Aorta (tissue), 5 donors: ENCODE measurements at regions not wholly inside any gene's neighbourhood (a gene's known extent, or its start where the extent isn't known, plus 50 kb on each side); places are given as distances from the start of the nearest gene placed in this dataset.

Experiments
- ATAC-seq: fragments of 200-7000 bp; cut with Tn5 transposase; one replicate; pipeline ENCODE4 v1.9.1; 2022; ENCODE audit warnings: moderate library complexity; ENCODE audit not compliant: low FRiP score
- DNase-seq, 2 donors: peaks; one replicate each; pipeline ENCODE4 v3.0.0-alpha.2; 2020
- H3K27ac ChIP-seq, 2 donors: one replicate each; pipeline ENCODE4 v1.5.1; 2013; ENCODE audit warnings: low read length in 2 of 2, mild to moderate bottlenecking in 2 of 2, moderate library complexity in 2 of 2, control low read depth in 1 of 2, inconsistent platforms in 1 of 2, low read depth in 1 of 2
- H3K27me3 ChIP-seq, 2 donors: one replicate each; pipeline ENCODE4 v1.6.1; 2013; ENCODE audit warnings: control low read depth in 1 of 2, low read length in 1 of 2, mild to moderate bottlenecking in 1 of 2, moderate library complexity in 1 of 2; ENCODE audit not compliant: insufficient read depth in 2 of 2, control insufficient read depth in 1 of 2
- H3K36me3 ChIP-seq, 2 donors: one replicate each; pipeline ENCODE4 v1.6.1; 2013; ENCODE audit warnings: control low read depth in 1 of 2, low read length in 1 of 2, mild to moderate bottlenecking in 1 of 2; ENCODE audit not compliant: insufficient read depth in 2 of 2, control insufficient read depth in 1 of 2
- H3K4me1 ChIP-seq, 2 donors: one replicate each; pipeline ENCODE4 v1.6.1; 2013; ENCODE audit warnings: low read length in 2 of 2, control low read depth in 1 of 2, mild to moderate bottlenecking in 1 of 2, moderate library complexity in 1 of 2; ENCODE audit not compliant: insufficient read depth in 2 of 2, control insufficient read depth in 1 of 2
- H3K4me3 ChIP-seq, 2 donors: one replicate each; pipeline ENCODE4 v1.5.1; 2013; ENCODE audit warnings: low read length in 2 of 2, control low read depth in 1 of 2, mild to moderate bottlenecking in 1 of 2
- H3K9me3 ChIP-seq: one replicate; pipeline ENCODE4 v1.6.1; 2013; ENCODE audit warnings: mild to moderate bottlenecking, low read length; ENCODE audit not compliant: control insufficient read depth
- WGBS, 2 donors: extraction: QIAGEN DNeasy Blood & Tissue Kit; methylation state at CpG; one replicate each; pipeline ENCODE4 v1.1.7; 2013; 5-methylcytosine and 5-hydroxymethylcytosine counted together
- intact Hi-C, 2 donors: fragments of 100-400 bp; cut with DNase I; formaldehyde crosslinking; loops; one replicate each; pipeline versions ENCODE4 v1.14.2 to v1.15.0; 2022
- donor health status: healthy with polysubstance abuse.
- donor health status: Bipolar disorder and iron deficiency.
- donor health status: DM: no; HTN: no; CAD: no.
- donor health status: DM: no; HTN: no; CAD: no.
- donor health status: DM: yes; HTN: yes; CAD: no.

GRCh38 chr11:119552106-119552485 is 129.1 kb upstream of the THY1 start:
- Histone ChIP-seq H3K27me3 (no peaks in the 10 kb centered on the region), H3K27ac (no peak overlapping the region), H3K9me3 (peaks cover 3% of the 10 kb centered on the region), H3K4me3 (no peak overlapping the region), H3K4me1 (no peaks in the 10 kb centered on the region), H3K36me3 (no peaks in the 10 kb centered on the region)
- DNase-seq, result no peak
- no peak for ATAC-seq
- intact Hi-C loops, result no loop called here

GRCh38 chr11:119551420-119552105 is 128.6 kb upstream of the THY1 start:
- no peaks in the 10 kb centered on the region for H3K4me1 ChIP-seq
- H3K27me3 ChIP-seq, result no peaks in the 10 kb centered on the region
- H3K9me3 ChIP-seq, result peaks cover 3% of the 10 kb centered on the region
- WGBS, 2 donors, result 47 to 57% methylated on average over 5 of the region's 5 CpGs
- H3K27ac ChIP-seq, result no peak overlapping the region
- H3K36me3 ChIP-seq, result no peaks in the 10 kb centered on the region
- no peak overlapping the region for H3K4me3 ChIP-seq
- intact Hi-C loops, result no loop called here
- DNase-seq (no peak), ATAC-seq (no peak)

- WGBS, 2 donors, result 34 to 54% methylated on average over 2 of the region's 2 CpGs
- no peak overlapping the region for H3K27ac ChIP-seq
- DNase-seq (no peak), ATAC-seq (no peak)
- H3K36me3 ChIP-seq, result no peaks in the 10 kb centered on the region
- H3K4me3 ChIP-seq, result no peak overlapping the region
- H3K27me3 ChIP-seq, result no peaks in the 10 kb centered on the region
- peaks cover 1% of the 10 kb centered on the region for H3K9me3 ChIP-seq
- intact Hi-C loops, result no loop called here
- H3K4me1 ChIP-seq, result no peaks in the 10 kb centered on the region
These were observed 127.2 kb upstream of the THY1 start for GRCh38 chr11:119550053-119550752.

GRCh38 chr11:119547511-119547910 is 124.5 kb upstream of the THY1 start:
- no peaks in the 10 kb centered on the region for H3K27me3 ChIP-seq
- H3K9me3 ChIP-seq, result peaks cover 1% of the 10 kb centered on the region
- ATAC-seq (no peak), DNase-seq (no peak)
- H3K4me1 ChIP-seq, result no peaks in the 10 kb centered on the region
- H3K27ac ChIP-seq, result no peak overlapping the region
- intact Hi-C loops, result no loop called here
- no peak overlapping the region for H3K4me3 ChIP-seq
- WGBS, 2 donors, result 89 to 94% methylated on average over 5 of the region's 5 CpGs
- no peaks in the 10 kb centered on the region for H3K36me3 ChIP-seq

DNA sequence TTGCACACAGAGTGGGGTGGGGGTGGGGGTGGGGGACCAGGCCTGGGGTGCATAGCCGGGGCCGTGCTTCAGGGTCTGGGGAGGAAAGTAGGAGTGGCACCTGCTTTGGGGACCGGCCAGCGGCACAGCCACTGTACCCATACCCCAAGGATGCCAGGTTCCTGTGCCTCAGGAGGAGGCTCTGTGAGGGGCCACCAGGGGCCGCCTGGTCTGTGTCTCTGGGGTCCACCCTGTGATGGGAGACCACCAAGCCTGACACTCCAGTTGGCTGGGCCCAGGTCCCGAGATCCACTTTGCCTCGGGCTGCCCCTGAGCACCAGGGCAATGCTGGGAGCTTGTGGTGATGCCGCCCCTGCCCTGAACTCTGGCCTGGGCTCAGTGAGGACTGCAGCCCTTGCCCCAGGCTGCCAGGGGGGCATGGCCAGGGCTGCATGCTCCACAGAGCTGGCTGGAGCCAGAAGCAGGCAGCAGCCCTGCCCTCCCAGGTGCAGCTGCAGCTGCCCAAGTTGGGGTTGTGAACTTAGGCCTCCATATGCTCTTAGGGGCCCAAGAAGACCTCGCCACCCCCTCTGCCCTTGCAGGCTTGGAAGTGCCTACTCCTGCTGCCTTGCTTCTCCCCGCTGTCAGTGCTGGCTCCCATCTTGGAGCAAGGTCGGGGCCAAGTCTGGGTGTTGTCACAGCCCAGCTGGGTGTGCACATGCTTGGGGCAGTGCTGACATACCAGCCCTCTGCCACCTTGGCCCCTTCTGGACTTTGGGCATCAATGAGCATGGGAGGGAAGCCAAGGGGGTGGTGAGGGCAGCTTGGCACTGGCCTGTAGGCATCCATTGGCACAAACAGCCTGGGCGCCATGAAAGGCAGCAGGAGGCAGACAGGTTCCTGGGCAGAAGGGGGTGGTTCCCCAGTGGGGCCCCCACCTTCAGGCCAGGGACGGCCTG is 123.3 kb upstream of the THY1 start:
- H3K27ac ChIP-seq, result no peak overlapping the region
- H3K9me3 ChIP-seq, result no peaks in the 10 kb centered on the region
- ATAC-seq (no peak), DNase-seq (peak in 1 of 2 donors; percentile 67)
- H3K36me3 ChIP-seq, result no peaks in the 10 kb centered on the region
- H3K4me1 ChIP-seq, result no peaks in the 10 kb centered on the region
- H3K4me3 ChIP-seq, result no peak overlapping the region
- H3K27me3 ChIP-seq, result no peaks in the 10 kb centered on the region
- WGBS, 2 donors, result 88 to 89% methylated on average over 11 to 13 of the region's 13 CpGs
- intact Hi-C loops, result loop anchor here in 1 of 2 donors (1.0 kb wide), 1 partner anchor 17 kb away; no protein-coding TSS in a partner anchor

DNA sequence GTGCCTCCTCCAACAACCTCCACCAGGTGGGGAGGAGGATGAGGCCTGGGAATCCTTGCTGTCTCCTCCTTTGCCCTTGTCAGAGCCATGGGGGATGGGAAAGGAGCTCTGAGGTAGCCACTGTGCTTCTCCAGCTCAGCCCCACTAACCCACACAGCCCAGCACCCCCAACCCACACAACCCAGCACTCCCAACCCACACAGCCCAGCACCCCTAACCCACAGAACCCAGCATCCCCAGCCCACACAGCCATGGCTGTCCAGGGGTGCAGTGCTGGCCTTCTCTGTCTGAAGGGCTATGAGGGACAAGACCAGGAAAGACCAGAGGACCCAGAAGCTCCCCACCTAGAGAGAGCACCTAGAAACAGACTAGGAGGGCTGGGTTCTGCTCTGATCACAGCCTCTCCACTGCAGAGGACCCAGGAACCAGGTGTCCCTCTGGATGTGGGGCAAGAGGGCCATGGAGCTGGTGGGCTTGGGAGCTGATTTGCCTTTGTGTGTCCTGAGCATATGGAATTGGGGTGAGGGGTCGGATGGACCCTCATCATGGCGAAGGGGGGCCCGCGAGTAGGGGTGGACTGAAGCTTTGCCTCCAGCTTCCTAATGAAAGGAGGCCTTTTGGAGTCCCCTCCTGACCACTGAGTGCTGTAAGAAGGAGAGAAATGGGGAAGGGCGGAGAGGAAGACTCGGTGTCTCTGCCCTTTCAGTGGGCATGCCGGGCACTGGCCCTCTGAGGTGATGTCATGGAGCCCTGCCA is 117.6 kb upstream of the THY1 start:
- peak in 1 of 2 donors; percentile 32 for DNase-seq
- Histone ChIP-seq H3K36me3 (no peaks in the 10 kb centered on the region), H3K4me3 (no peak overlapping the region), H3K9me3 (no peaks in the 10 kb centered on the region), H3K27ac (no peak overlapping the region), H3K4me1 (no peaks in the 10 kb centered on the region), H3K27me3 (no peaks in the 10 kb centered on the region)
- ATAC-seq, result no peak
- WGBS, 2 donors, result 87 to 90% methylated on average over 7 of the region's 7 CpGs
- intact Hi-C loops, result no loop called here

- Histone ChIP-seq H3K36me3 (no peaks in the 10 kb centered on the region), H3K4me3 (no peak overlapping the region), H3K27ac (no peak overlapping the region), H3K4me1 (no peaks in the 10 kb centered on the region), H3K9me3 (no peaks in the 10 kb centered on the region), H3K27me3 (no peaks in the 10 kb centered on the region)
- no peak for ATAC-seq
- 84 to 89% methylated on average over 4 of the region's 4 CpGs for WGBS, 2 donors
- no peak for DNase-seq
- intact Hi-C loops, result no loop called here
These were observed 116.6 kb upstream of the THY1 start for GRCh38 chr11:119539583-119539982.

DNA sequence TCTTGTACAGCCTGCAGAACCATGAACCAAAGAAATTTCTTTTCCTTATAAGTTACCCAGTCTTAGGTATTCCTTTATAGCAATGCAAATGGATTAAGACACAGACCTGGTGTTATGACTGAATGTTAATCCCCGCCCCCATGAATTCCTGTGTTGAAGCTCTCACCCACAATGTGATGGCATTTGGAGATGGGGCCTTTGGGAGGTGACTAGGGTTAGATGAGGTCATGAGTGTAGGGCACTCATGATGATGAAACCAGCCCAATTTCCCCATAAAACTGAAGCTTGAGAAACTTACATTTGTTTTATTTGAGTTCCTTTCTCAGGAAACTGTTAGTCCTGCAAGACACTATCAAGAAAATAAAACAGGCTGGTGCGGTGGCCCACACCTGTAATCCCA is 115.8 kb upstream of the THY1 start:
- H3K4me3 ChIP-seq, result no peak overlapping the region
- H3K9me3 ChIP-seq, result no peaks in the 10 kb centered on the region
- DNase-seq, result peak in 1 of 2 donors; percentile 6
- no peaks in the 10 kb centered on the region for H3K4me1 ChIP-seq
- H3K27me3 ChIP-seq, result no peaks in the 10 kb centered on the region
- intact Hi-C loops, result no loop called here
- ATAC-seq, result no peak
- WGBS, 2 donors, result 79 to 80% methylated on average over 2 of the region's 2 CpGs
- H3K36me3 ChIP-seq, result no peaks in the 10 kb centered on the region
- no peak overlapping the region for H3K27ac ChIP-seq
